ENCODE measurements at regions not wholly inside any gene's neighbourhood (a gene's known extent, or its start where the extent isn't known, plus 50 kb on each side); places are given as distances from the start of the nearest gene placed in this dataset.
"Not testable (repeated sequence)": the region's sequence is repeated elsewhere in the genome, so short reads cannot be mapped to it uniquely, and the experiment has no call there.

DNA sequence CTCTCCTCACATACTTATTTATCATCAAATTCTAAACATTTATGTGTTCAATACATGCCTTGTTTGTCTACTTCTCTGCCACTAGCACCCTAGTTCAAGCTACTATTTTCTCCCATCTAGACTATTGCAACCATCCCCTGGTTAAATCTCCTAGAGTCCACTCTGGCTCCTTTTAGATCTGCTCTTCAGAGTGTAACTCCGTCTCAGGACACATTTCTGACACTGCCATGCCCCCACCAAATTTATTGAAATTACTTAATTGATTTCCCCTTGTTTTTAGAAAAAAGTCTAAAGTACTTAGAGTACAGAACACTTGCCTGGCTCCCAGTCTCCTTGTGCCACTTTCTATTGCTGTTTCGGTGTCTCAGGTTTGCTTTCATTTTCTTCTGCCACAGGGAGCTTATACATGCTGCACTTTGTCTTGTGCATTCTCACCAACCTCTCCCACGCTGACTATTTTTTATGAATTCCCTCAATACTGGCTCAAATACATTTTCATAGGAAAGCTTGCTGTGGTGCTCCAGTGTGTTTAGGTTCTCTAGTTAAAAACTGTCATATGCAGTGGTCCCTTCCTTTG is 792.3 kb downstream of the DIPK2A start:
- no peak for DNase-seq

DNA sequence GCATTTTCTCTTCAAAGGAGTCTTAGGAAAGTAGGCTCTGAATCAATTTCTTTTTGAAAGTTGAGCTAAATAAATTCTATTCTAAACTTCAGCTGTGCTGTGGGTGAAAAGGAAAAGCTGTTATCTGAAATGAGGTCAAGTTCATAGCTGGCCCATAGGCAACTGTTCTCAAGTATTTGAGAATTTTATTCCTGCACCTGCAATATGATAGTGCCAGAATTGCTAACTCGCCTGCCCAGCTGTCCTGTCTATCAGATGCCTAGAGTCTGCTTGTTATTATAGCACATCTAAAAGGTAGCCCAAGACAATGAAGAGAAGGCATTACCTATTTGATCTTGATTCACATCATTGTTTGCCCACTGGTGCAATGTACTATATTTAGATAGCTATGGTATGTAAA is 798.7 kb downstream of the DIPK2A start:
- DNase-seq = no peak

DNA sequence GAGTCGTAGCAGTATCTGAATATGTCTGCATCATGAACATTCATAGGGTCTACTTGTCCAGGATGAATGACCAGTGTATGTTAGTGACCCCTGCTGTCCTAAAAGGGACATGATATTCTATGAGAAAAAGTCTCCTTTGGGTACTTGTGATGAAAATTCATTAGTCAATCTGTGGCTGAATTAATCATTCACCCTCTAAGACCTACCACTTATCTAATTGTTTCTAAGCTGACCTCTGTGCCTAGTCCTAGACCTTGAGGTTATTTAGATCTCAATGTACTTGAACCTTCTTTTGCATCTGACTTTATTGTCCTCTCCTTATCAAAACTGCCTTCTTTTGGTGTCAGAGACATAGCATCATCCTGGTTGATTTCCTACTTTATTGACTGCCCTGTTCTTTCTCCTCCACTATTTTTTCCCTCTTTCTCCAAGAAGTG is 799.3 kb downstream of the DIPK2A start:
- DNase-seq = no peak

DNA sequence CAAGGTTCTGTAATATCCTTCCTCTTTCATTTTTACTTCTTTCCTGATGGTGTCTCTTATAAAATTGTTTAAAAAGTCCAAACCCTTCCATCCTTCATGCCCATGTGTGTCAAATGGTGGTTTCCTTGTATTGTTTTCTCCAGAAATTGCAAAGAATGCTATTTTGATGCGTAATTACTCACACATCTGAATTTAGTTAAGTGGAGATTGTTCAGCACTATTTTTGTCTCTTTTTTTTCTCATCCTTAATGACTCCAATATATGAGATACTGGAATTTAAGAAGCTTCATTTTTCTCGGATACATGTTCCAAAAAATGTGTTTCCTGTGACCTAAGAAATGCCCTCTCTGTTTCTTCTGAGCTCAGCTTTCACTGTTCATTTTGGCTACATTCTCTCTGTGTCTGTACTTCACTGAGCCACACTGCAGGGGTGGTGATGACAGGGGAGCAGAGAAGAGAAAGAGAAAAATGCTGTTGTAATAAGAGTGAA is 799.8 kb downstream of the DIPK2A start:
- no peak for DNase-seq

DNA sequence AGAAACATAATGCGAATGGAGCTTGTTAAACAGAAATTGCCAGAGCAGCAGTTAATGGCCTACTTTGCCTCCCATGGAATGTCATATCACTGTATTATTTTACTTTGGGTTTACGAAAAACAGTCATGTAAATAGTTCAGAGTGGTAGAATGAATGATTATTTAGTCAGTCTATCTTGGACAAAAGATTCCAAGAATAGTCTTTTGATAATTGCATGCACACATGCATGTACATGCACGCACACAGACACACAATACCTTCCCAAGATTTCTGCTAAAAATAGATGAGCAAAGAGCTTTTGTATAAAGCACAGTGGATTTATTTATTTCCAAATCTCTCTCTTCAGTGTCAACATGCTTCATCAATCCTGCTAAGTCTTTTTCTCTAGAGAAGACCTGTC is 800.7 kb downstream of the DIPK2A start:
- no peak for DNase-seq

DNA sequence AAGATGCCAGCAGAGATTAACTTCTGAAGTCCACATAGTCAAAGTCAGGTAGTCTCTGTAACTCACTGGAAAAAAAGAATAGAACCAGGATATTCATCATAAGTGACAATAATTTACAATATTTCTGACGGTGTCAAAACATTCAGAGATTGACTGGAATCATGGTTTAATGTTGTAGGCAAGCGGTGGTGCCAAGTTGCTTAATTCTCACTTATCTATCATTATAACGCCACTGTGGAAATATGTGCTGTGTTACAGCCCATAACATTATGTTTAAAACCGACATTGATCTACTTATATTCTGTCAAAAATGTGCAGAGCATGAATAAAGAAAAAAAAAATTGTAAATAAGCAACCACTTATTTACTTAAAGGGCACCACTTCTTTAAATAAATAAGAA is 801.7 kb downstream of the DIPK2A start:
- DNase-seq = no peak

DNA sequence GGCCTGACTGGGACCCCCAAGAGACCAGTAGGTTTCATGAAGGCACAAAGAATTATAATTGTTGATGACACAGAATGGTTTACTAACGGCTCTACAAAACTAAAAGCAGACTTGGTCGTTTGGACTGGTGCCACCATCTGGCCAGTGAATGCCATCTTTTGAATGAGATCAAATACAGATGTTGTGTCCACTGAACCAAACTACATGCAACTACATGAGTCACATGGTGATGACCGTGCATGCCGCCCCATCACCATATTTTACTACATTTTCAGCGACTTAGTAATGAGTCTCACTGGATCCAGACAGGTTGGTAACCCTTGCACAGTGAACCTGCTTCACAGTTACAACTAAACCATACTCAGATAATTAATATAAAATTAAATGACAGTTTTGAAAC is 803.3 kb downstream of the DIPK2A start:
- DNase-seq = no peak

DNA sequence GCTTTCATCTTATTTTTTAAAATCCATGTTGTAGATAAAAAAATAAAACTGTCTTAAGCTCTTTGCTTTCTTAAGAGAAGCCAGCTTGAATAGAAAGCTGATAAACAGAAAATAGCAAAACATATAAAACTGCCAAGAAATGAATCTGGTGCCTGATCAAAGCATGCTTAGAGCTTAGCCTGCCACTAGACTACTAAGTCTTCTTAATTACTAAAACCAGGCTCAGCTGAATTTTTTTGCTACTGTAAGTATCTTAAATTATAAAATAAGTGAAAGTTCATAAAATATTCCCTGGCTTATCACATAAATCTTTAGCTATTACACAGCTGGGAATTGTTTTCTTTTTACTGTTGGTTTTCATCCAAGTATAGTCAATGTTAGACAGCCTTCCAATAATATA is 803.9 kb downstream of the DIPK2A start:
- no peak for DNase-seq

DNA sequence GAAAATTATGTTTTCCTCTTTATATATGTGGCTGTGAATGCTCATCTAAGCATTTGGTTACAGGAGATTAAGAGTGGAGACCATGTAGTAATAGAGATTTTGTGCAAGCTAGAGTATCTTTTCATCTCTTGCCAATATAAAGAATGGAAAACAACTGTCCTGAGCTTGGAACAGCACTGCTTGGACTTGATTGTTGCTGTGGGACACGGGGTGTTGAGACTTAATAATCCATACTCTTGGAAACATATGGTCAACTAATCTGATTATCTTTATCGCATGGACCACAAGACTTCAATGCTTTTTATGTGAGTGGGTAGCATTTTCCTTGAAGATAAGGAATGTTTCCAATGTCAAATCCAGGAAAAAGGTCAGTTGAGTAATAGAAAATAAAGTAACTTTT is 806.3 kb downstream of the DIPK2A start:
- no peak for DNase-seq

DNA sequence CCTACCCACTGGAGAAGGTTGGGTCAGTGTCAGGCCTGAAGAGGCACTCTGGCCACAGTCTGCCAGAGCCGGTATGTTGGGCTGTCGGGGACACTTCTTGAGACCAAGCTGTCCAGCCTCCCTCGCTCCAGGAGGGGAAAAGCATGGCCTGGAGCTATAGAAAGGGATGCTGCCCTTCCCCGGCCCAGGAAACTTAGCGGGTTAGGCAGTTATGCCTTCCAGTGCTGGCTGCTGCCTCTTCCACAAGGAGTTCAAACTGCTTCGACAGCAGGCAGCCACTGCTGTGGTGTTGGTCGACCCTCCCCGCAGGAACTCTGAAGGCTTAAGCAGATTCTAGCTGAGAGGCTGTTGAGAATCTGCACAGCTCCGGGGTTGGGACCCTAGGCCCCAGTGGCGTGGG is 819.4 kb downstream of the DIPK2A start:
- no peak for DNase-seq

DNA sequence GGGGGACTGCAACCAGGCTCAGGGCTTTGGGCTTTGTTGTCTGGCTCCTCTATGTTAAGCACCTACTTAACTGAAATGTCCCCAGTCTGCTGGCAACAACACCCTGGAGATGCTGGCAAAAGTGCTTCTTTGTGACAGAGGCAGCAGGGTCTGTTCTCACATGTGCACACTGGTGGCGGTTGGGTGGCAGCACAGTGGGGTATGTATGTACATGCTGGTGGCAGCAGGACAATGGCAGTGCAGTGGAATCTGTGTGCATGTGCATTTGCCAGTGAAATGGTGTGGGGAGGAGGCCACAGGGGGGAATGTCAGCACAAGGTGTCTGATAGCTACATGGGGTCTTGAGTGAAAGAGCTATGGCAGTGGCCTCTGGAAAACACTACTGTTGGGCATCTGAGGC is 830.3 kb downstream of the DIPK2A start:
- DNase-seq = no peak

DNA sequence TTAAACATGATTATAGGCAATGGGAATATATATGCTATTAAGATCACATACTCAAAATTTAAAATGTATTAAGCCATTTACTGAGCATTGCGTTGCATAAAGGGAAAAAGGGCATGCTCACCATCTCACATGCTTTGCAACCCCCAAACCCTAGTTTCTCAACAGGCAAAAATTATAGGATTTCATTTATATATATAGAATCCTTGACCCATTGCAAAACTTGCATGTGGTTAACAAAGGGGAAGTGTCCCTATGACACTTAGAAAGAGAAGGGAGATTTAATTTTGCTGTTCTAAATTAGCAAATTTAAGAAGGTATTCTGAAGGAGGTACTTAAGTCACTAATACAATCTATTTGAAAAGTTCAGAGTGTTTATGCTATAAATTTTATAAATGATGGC is 837.8 kb downstream of the DIPK2A start:
- no peak for DNase-seq

DNA sequence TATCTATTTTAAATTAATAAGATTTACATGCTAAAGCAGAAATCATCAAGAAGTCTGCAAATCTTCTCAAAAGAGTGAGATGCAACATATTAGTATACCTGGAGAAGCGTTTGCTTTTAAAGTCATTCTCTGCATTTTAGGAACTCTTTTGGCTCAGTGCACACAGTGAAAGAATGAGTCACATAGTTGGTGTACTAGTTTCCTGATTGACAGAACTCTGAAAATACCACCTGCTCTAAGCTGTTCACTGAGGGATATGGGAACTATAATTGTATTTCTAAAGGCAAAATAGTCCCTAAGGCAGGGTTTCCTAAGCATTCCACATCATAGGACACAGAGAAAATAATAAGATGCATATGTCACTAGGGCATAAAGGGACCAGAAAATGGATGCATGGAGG is 838.5 kb downstream of the DIPK2A start:
- DNase-seq = peak; percentile 3

DNA sequence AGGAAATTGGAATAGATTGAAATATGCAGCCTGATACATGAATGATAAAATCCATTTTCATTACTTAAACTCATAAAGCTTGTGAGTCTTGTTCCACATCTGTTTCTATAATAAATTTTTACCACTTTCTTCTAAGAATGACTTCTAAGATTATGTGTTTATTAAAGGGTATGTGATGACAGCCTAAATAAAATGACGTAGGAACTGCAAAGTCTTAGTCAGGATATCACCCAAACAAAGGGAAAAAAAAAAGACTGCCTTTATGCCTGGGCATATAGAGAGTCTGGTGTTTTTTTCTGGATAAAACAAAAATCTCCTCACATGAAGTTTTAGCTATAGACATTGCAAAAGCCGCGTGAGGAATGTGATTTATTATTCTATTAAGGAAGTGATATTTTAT is 844.0 kb downstream of the DIPK2A start:
- DNase-seq = no peak

DNA sequence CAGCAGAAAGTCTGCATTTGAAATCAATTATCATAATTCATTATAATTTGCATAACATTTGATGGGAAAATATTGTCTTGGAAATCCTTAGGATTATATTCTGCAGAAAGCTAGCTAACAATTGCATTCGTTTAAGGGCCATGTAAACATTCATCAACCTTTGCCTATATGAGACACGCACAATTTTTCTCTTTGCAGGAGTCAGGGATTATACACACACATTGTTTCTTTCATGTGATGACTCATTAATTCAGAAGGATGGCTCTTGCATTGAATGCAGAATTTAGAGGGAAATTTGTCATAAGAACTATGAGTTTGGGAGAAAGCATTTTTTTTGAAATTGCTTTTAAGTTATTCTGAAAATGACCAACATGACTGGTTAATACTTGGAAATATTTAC is 844.7 kb downstream of the DIPK2A start:
- no peak for DNase-seq

DNA sequence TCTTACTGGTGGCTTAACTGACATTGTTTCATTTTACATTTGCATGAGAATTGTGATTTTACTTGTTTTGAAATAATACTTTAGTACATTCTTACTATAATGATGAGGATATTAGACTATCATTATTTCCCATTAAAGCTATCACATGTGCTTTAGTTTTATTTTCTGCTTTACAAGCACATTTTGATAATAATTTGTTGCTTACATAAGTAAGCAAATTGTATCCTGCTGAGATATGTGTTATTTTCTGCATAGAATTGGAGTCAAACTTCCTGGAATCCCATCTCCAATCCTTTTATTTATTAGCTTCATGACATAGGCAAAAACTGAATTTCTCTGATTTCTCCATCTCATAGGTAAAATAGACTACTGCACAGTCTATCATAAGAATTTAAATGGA is 847.4 kb downstream of the DIPK2A start:
- no peak for DNase-seq

DNA sequence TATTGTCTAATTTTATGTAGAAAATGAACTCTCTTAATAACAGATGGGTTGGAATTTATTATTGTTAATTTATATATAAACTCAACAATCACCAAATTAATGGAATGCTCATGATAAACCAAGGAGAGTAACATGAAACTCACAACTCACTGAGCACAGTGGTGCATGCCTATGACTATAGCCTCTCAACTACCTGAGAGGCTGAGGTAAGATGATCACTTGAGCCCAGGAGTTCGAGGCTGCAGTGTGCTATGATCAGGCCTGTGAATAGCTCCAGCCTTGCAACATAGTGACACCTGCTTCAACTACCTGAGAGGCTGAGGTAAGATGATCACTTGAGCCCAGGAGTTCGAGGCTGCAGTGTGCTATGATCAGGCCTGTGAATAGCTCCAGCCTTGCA is 848.6 kb downstream of the DIPK2A start:
- not testable (repeated sequence) for DNase-seq

DNA sequence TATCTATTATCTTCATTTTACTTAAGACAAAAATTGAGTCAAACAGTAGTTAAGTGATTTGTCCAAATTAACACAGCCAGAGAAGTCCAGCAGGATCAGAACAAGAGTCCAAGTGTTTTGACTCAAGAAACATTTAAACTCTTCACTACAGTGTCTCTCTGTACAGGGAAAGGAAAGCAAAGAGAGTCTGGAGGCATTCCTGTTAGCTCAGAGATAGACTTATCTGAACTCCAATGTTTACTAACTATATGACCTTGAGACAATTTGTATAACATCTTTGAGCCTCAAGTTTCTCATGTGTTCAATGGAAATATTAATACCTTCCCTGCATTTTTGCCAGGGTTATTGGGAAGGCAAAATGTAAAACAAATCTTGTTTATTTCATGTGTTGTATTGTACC is 849.1 kb downstream of the DIPK2A start:
- no peak for DNase-seq

DNA sequence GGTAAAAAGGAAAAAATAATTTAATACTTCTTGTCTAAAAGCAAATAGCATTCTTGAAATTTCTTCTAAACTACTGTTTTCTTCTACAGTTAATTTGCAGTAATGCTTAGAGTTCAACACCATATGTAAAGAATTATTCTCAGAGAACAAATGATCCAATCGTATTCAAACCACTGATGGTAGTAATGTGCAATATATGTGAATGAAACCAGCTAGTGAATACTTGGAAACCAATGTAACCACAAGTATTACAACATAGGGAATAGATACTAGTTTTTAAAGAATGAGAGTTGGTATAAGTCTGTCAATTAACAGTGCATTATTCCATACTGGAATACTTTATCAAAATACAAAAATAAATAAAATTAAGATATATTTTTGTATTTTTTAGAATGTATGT is 850.0 kb downstream of the DIPK2A start:
- DNase-seq = no peak

DNA sequence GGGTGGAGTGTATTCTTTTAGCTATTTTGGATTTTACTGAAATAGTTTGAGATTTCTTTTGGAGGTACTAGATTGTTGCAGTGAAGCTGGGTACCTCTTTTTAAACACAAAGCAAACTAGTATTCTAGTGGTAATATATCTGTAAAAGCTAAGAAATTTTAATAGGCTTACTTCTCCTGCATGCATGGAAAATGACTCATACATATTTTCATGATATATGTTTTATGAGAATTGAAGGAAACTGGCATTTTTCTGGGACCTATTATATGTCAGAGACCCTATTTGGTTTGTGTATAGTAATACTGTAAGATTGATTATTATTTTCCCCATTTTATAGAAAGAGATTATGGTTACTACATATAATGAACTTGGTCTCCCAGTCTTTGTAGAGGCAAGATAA is 851.0 kb downstream of the DIPK2A start:
- no peak for DNase-seq

DNA sequence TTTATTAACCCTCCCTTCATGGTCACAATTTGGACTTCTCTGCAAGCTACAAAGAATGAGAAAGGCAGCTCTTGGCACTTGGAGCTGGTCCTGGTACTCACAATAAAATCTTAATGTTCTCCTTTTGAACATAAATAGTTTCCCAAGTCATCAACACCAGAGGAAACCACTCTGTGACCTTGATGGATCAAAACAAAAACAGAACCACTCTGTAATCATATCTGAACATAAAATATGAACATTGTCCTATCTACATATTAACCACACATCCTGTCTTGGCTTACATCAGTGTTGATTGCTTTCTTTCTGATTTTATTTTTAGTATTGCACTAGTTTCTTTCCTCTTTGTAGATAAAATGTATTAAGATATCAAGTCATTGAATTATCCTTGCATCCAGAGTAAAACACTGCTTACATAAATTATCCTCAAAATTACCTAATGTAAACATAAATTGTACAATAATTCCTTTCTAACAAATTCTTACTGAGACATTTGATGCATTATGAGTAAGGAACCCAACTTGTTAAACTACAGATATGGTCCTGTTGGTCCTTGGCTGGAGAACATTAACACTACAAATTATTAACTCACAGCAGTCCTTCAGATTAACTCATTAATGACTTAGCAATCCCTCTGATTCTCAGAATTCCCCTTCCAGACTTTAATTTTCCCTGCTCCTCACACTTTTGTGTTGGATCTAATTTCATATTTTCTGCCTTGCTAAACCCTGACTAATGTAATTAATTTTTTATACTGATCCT is 860.5 kb downstream of the DIPK2A start:
- DNase-seq = no peak

DNA sequence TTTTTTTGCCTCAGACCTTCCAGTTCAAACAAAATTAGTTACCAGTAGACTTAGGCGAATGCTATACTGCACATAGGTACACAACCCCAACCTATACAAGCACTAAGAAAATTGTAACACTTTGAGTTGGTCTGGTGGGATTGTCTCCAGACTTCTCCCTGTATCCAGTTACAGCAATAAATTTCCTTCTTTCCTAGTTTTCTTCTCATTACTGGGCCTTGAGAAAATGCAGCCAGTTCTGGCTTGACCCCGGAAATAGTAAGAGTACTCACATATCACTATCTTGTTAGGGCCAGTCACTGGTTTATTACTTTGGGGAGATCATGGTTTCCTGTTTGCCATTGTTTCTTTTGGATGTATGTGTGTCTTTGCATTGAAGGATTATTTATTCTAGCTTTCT is 868.4 kb downstream of the DIPK2A start:
- no peak for DNase-seq

DNA sequence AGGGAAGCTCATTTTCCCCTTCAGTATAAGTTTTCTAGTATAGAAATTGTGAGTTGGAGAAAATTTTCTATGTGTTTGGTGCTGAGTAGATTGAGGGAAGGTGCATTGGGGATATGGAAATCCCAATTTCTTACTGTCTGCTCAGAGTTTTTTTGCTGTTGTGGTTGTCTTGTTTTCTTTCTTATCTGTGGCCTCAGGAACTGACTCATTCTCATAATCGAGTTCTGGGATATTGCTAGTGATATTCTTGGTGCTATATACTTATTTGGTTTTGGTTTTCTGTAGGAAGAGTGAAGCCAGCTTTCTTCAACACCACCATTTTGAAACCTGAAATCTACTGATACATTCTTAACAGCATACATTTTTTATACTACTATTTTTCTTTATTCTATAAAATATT is 869.2 kb downstream of the DIPK2A start:
- DNase-seq = no peak

DNA sequence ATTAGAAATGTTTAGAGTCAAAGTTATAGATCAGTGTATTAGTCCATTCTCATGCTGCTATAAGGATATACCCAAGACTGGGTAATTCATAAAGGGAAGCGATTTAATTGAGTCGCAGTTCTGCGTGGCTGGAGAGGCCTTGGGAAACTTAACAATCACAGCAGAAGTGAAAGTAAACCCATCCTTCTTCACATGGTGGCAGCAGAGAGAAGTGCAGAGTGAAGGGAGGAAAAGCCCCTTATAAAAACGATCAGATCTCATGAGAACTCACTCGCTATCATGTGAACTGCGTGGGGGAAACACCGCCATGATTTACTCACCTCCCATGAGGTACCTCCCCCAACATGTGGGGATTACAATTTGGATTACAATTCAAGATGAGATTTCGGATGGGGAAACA is 871.5 kb downstream of the DIPK2A start:
- peak; percentile 15 for DNase-seq

DNA sequence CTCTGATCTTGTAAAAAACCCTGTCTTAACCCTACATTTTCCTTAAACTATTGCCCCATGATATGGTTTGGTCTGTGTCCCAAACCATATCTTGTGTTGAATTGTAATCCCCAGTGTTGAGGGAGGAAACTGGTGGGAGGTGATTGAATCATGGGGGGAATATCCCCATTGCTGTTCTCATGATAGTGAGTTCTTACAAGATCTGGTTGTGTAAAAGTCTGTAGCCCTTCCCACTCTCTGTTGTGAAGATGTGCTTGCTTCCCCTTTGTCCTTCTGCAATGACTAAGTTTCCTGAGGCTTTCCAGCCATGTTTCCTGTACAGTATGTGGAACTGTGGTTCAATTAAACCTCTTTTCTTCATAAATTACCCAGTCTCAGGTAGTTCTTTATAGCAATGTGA is 881.4 kb downstream of the DIPK2A start:
- DNase-seq = no peak
